RKO (cell line): ENCODE measurements at regions not wholly inside any gene's neighbourhood (a gene's known extent, or its start where the extent isn't known, plus 50 kb on each side); places are given as distances from the start of the nearest gene placed in this dataset.
"Not testable (repeated sequence)": the region's sequence is repeated elsewhere in the genome, so short reads cannot be mapped to it uniquely, and the experiment has no call there.

ENCODE experiments used
- DNase-seq: peaks from one replicate; pipeline ENCODE4 v3.0.0-alpha.2; 2016; ENCODE audit warnings: low spot score

GRCh38 chr7:150101282-150101681 lies 221.9 kb upstream of the LRRC61 start:
- not testable (repeated sequence) for DNase-seq

GRCh38 chr7:150107283-150107682 lies 215.9 kb upstream of the LRRC61 start:
- DNase-seq, result not testable (repeated sequence)

GRCh38 chr7:150110375-150110820 lies 212.8 kb upstream of the LRRC61 start:
- not testable (repeated sequence) for DNase-seq

- not testable (repeated sequence) for DNase-seq
Measured at GRCh38 chr7:150110882-150111281, 212.3 kb upstream of the LRRC61 start.

- DNase-seq, result not testable (repeated sequence)
Measured at GRCh38 chr7:150111373-150112139, 211.6 kb upstream of the LRRC61 start.

DNA sequence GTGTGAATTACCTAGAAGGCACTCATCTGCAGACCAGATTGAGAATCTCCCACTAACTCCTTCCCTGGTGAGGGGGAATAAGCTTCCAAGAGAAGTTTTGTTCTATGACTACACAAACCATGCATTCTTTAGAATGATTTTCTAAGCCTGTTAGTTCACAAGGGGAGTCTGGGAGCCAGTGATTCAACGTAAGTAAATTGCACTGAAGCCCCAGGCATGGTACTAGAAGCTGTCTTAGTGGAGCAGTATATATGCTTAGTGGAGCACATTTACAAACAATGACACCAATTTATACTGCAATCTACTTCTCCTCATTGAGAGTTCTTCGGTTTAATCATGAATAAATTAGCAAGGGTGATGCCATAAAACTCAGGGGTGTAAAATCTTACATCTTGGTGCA lies 209.9 kb upstream of the LRRC61 start:
- not testable (repeated sequence) for DNase-seq

- DNase-seq, result not testable (repeated sequence)
Measured at GRCh38 chr7:150114591-150114990, 208.6 kb upstream of the LRRC61 start.

DNA sequence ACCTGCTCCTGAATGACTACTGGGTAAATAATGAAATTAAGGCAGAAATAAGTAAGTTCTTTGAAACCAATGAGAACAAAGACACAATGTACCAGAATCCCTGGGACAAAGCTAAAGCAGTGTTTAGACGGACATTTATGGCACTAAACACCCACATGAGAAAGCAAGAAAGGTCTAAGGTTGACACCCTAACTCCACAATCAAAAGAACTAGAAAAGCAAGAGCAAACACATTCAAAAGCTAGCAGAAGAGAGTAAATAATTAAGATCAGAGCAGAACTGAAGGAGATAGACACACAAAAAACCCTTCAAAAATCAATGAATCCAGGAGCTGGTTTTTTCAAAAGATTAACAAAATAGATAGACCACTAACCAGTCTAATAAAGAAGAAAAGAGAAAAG lies 203.2 kb upstream of the LRRC61 start:
- DNase-seq, result not testable (repeated sequence)

- DNase-seq, result not testable (repeated sequence)
Measured at GRCh38 chr7:150125831-150126230, 197.3 kb upstream of the LRRC61 start.

- not testable (repeated sequence) for DNase-seq
Measured at GRCh38 chr7:150134451-150134850, 188.7 kb upstream of the LRRC61 start.

- not testable (repeated sequence) for DNase-seq
Measured at GRCh38 chr7:150135620-150136190, 187.4 kb upstream of the LRRC61 start.

DNA sequence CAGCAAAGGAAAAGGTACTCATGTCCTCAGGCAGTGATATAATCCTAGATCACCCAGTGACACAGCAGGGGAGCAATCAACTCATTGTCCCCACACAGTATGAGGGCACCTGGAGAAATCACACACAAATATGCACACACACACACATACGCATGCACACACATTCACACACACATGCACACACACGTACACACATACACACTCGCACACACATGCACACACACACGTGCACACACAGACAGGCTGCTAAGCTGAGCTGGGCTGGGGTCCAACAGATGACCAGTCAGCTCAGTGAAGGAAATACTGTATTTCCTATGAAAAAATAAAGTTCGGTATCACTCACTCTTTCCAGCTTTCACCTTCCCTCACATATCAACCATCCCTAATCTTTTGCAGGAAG lies 183.3 kb upstream of the LRRC61 start:
- DNase-seq, result not testable (repeated sequence)

- not testable (repeated sequence) for DNase-seq
Measured at GRCh38 chr7:150141525-150142345, 181.4 kb upstream of the LRRC61 start.

DNA sequence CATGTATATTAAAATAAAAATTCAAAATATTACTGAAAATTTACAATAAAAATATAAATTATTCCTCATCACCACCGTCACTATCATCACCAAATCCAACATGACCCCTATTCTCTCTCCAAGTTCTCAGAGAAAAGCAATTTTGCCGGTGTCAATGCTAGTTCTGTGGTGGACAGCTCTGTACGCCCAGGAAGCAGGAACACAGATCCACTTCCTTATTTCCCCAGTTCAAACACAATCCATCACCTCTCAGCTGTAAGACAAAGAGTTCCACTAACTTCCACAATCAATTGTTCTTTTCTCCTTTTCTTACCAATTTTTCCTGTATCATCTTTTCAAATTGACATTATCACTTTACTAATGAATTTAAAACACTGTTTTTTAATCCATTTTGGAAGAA lies 177.0 kb upstream of the LRRC61 start:
- not testable (repeated sequence) for DNase-seq

- DNase-seq, result not testable (repeated sequence)
Measured at GRCh38 chr7:150147524-150147923, 175.6 kb upstream of the LRRC61 start.

DNA sequence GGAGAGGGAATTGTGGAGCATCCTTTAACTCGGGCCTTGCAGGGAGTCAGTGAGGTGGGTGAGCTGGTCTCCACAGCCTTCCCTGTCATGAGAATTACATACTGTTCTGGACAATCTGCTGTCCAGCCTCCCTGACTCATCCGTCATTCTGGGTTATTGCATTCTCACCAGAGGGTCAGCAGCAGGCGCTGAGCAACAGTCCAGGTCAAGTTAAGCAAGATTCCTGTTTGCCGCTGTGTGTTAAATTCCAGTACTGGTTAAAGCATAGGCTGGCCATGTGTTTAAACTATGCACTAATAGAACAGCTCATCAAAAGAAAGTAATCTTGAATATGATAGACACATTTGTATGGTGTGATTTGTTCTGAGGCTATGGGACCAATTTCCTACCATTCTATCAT lies 167.1 kb upstream of the LRRC61 start:
- DNase-seq, result not testable (repeated sequence)

DNA sequence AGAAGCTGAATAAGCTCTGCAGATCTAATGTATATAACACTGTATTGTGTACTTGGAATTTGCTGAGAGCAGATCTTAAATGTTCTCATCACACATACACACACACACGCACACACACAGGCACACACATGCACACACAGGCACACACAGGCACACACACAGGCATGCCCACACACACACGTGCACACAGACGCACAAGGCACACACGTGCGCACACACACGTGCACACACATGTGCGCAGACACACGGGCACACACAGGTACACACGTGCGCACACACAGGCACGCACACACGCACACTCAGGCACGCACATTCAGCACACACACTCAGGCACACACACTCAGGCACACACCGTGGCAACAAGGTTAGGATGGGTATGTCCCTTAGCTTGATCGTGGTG lies 164.5 kb upstream of the LRRC61 start:
- not testable (repeated sequence) for DNase-seq

DNA sequence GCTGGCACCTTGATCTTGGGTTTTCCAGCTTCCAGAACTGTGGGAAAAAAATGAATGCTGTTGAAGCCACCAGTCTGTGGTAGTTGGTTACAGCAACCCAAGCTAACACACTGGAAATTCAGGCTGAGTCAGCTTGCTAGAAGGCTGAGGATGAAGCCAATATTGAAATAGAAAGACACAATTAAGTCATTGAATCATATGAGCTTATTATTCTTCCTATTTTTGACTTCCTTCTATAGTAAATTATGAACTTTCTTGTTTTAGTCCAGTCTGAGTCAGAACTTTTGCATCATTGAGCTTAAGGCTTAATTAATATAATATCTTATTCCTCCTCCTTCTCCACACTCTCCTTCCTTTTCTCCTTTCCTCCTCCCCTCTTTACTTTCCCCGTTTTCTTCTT lies 153.6 kb upstream of the LRRC61 start:
- not testable (repeated sequence) for DNase-seq

- DNase-seq, result not testable (repeated sequence)
Measured at GRCh38 chr7:150169943-150170490, 153.1 kb upstream of the LRRC61 start.

DNA sequence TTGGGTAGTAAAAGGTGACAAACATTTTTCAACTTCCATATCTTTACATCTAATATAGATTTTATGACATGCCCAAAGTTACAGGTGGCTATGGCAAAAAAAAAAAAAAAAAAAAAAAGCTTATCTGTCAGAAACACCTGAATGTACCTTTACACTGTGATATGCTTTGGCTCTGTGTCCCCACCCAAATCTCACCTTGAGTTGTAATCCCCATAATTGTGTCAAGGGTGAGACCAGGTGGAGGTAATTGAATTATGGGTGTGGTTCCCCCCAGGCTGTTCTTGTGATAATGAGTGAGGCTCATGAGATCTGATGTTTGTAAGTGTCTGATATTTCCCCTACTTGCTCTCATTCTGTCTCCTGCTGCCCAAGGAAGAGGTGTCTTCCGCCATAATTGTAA lies 139.6 kb upstream of the LRRC61 start:
- not testable (repeated sequence) for DNase-seq

DNA sequence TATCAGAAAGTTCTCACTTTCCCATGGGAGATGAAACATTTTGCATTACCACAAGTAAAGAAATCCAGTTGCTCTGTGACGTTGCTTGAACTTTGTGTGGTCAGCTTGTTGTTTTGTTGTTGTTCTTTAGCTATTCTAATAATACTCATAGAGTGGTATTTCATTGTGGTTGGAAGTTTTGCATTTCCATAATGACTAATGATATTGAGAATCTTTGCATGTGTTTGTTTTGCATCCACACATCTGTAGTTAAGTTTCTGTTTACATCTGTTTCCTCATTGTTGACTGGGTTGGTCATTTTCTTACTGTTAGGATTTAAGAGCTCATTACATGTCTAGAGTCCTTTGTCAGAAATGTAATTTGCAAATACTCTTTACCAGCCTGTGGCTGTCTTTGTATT lies 133.2 kb upstream of the LRRC61 start:
- DNase-seq, result not testable (repeated sequence)

- not testable (repeated sequence) for DNase-seq
Measured at GRCh38 chr7:150192541-150192940, 130.6 kb upstream of the LRRC61 start.
